Kidney (tissue), 13 donors: ENCODE measurements at regions not wholly inside any gene's neighbourhood (a gene's known extent, or its start where the extent isn't known, plus 50 kb on each side); places are given as distances from the start of the nearest gene placed in this dataset.

ENCODE experiments used
- DNase-seq, 5 donors: peaks; one replicate each; pipeline ENCODE4 v3.0.0-alpha.2; 2013 to 2020
- FAIRE-seq: peaks from 2 replicates; lab custom pipeline; 2012; peaks lifted over from hg19 to GRCh38; lab: Jason Lieb, UNC
- H3K27ac ChIP-seq, 2 donors: one replicate each; pipeline ENCODE4 v1.7.0; 2013; ENCODE audit warnings: low read depth in 2 of 2, low read length in 2 of 2, inconsistent platforms in 1 of 2
- H3K27me3 ChIP-seq: one replicate; pipeline ENCODE4 v1.7.1; 2013; ENCODE audit warnings: low read length, inconsistent platforms; ENCODE audit not compliant: control insufficient read depth, insufficient read depth
- H3K36me3 ChIP-seq, 3 donors: one replicate each; pipeline versions ENCODE4 v1.7.0 to v1.7.1; 2013; ENCODE audit warnings: low read length in 3 of 3, control low read depth in 1 of 3, inconsistent platforms in 1 of 3; ENCODE audit not compliant: insufficient read depth in 3 of 3, control insufficient read depth in 2 of 3
- H3K4me1 ChIP-seq, 3 donors: one replicate each; pipeline versions ENCODE4 v1.7.0 to v1.7.1; 2013; ENCODE audit warnings: low read length in 3 of 3, inconsistent platforms in 1 of 3, low read depth in 1 of 3; ENCODE audit not compliant: control insufficient read depth in 2 of 3, insufficient read depth in 2 of 3
- H3K4me3 ChIP-seq, 3 donors: one replicate each; pipeline versions ENCODE4 v1.7.0 to v1.8.1; 2013; ENCODE audit warnings: low read length in 3 of 3, control low read depth in 1 of 3, inconsistent platforms in 1 of 3
- H3K9ac ChIP-seq, 3 donors: one replicate each; pipeline versions ENCODE4 v1.7.0 to v1.7.1; 2013; ENCODE audit warnings: low read length in 3 of 3, control low read depth in 1 of 3, inconsistent platforms in 1 of 3
- H3K9me3 ChIP-seq, 3 donors: one replicate each; pipeline versions ENCODE4 v1.7.0 to v1.7.1; 2013; ENCODE audit warnings: low read length in 3 of 3, control low read depth in 1 of 3, inconsistent platforms in 1 of 3; ENCODE audit not compliant: control insufficient read depth in 2 of 3, insufficient read depth in 1 of 3
- CTCF ChIP-seq: IDR thresholded peaks from 3 replicates; pipeline ENCODE4 v1.5.1; 2012; ENCODE audit warnings: mild to moderate bottlenecking, moderate library complexity, borderline replicate concordance; ENCODE audit not compliant: insufficient read depth; ENCODE audit errors: extremely low read depth
- intact Hi-C: fragments of 100-400 bp; cut with DNase I; formaldehyde crosslinking; loops from one replicate; pipeline ENCODE4 v1.11.1; 2022
- donor health status: control.
- donor health status: control.
- donor health status: control.
- donor health status: control.
- donor health status: control.
- donor health status: DM: yes; HTN: yes; CAD: no.
- donor health status: Normal renal cell carcinoma (clear cell type).

- H3K27me3 ChIP-seq, result no peaks in the 10 kb centered on the region
- intact Hi-C loops, result no loop called here
- no peak for TF ChIP-seq CTCF
- no peak overlapping the region for H3K9ac ChIP-seq
- no peak overlapping the region for H3K27ac ChIP-seq
- H3K36me3 ChIP-seq, result no peaks in the 10 kb centered on the region
- no peak overlapping the region for H3K4me3 ChIP-seq
- DNase-seq (no peak), FAIRE-seq (no peak)
- peaks cover 0 to 12% (median 4%) of the 10 kb centered on the region in 3 donors for H3K9me3 ChIP-seq
- H3K4me1 ChIP-seq, result no peaks in the 10 kb centered on the region
These were observed 54.0 kb downstream of the RFPL4B start for GRCh38 chr6:112401083-112401482.

- intact Hi-C loops, result no loop called here
- H3K27ac ChIP-seq, result no peak overlapping the region
- no peaks in the 10 kb centered on the region for H3K36me3 ChIP-seq
- DNase-seq, result peak in 2 of 5 donors; percentile 31 to 39
- no peak overlapping the region for H3K4me3 ChIP-seq
- no peak overlapping the region for H3K9ac ChIP-seq
- FAIRE-seq, result no peak
- no peaks in the 10 kb centered on the region for H3K9me3 ChIP-seq
- no peaks in the 10 kb centered on the region for H3K4me1 ChIP-seq
- H3K27me3 ChIP-seq, result no peaks in the 10 kb centered on the region
- TF ChIP-seq CTCF, result no peak
These were observed 60.0 kb downstream of the RFPL4B start for GRCh38 chr6:112407101-112407590.

GRCh38 chr6:112408522-112408921 lies 61.4 kb downstream of the RFPL4B start:
- Histone ChIP-seq H3K36me3 (no peaks in the 10 kb centered on the region), H3K9me3 (no peaks in the 10 kb centered on the region), H3K4me1 (no peaks in the 10 kb centered on the region), H3K4me3 (no peak overlapping the region), H3K9ac (no peak overlapping the region), H3K27me3 (no peaks in the 10 kb centered on the region), H3K27ac (no peak overlapping the region)
- intact Hi-C loops, result no loop called here
- TF ChIP-seq CTCF, result no peak
- FAIRE-seq (no peak), DNase-seq (no peak)

- H3K4me1 ChIP-seq, result no peaks in the 10 kb centered on the region
- H3K4me3 ChIP-seq, result no peak overlapping the region
- intact Hi-C loops, result no loop called here
- no peak overlapping the region for H3K9ac ChIP-seq
- no peak for TF ChIP-seq CTCF
- H3K9me3 ChIP-seq, result no peaks in the 10 kb centered on the region
- no peaks in the 10 kb centered on the region for H3K27me3 ChIP-seq
- no peak for FAIRE-seq
- H3K36me3 ChIP-seq, result no peaks in the 10 kb centered on the region
- DNase-seq, result no peak
- no peak overlapping the region for H3K27ac ChIP-seq
These were observed 62.2 kb downstream of the RFPL4B start for GRCh38 chr6:112409311-112409710.
